ENCODE measurements at regions not wholly inside any gene's neighbourhood (a gene's known extent, or its start where the extent isn't known, plus 50 kb on each side); places are given as distances from the start of the nearest gene placed in this dataset.
A peak's percentile ranks its signal among the peaks of the same experiment; 100 is the strongest.
"Not testable (repeated sequence)": the region's sequence is repeated elsewhere in the genome, so short reads cannot be mapped to it uniquely, and the experiment has no call there.

DNA sequence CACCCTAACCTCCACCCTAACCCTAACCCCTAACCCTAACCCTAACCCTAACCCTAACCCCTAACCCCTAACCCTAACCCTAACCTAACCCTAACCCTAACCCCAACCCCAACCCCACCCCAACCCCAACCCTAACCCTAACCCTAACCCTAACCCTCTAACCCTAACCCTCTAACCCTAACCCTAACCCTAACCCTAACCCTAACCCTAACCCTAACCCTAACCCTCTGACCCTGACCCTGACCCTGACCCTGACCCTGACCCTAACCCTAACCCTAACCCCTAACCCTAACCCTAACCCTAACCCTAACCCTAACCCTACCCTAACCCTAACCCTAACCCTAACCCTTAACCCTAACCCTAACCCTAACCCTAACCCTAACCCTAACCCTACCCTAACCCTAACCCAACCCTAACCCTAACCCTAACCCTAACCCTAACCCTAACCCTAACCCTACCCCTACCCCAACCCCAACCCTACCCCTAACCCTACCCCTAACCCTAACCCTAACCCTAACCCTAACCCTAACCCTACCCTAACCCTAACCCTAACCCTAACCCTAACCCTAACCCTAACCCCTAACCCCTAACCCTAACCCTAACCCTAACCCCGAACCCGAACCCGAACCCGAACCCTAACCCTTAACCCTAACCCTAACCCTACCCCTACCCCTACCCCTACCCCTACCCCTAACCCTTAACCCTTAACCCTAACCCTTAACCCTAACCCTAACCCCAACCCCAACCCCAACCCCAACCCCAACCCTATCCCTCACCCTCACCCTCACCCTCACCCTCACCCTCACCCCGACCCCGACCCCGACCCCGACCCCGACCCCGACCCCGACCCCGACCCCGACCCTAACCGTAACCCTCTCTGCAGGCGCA, 186.2 kb upstream of the CHL1 start:
- DNase-seq = peak; percentile 7

DNA sequence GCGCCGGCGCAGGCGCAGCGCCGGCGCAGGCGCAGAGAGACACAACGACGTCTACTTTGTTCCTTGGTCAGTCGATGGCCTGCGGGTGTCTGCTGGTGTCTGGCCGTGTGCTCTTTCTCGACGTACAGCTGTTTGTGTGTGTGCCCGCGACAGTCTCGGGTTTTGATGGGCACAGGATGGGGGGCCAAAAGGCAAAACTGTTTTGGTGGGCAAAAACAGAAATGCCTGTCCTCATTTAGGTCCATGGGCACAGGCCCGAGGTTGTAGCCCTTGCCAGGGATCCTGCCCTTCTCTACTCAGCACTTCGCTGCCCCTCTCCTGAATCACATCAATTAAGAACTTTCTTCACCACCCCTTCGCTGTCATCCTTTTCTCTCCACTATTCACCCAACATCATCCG, 184.8 kb upstream of the CHL1 start:
- DNase-seq = no peak

DNA sequence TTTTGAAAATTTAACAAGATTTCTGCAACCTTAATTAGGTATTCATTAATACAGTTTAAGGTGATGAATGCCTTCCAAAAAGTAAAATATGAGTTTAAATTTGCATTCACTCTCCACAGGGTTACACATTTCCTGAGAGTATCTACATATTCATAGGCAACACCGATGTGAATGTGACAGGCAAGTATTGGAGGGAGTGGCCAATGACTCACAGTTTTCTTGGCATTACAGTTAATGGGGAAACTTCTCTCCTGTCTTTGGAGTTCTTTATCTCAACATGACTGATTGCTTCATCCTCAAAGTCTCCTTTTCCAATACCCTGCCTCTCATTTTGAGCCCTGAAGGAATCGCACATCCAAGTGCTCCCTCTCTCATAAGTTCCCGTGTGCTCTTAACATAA, 181.9 kb upstream of the CHL1 start:
- DNase-seq = no peak

DNA sequence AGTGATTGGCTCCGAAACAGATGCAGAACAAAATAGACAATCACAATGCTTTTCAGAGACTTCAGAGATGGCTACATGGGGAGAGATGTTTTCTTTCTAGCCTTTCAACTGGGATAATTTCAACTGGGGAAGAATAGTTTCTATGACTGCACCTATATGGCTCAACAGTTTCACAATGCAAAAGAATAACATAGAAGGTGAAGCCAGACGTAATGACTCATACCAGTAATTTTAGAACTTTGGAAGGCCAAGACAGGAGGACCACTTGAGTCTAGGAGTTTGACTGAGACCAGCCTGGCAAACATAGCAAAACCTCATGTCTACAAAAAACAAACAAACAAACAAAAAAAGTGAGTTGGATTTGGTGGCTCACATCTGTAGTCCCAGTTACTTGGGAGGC, 180.2 kb upstream of the CHL1 start:
- no peak for DNase-seq

DNA sequence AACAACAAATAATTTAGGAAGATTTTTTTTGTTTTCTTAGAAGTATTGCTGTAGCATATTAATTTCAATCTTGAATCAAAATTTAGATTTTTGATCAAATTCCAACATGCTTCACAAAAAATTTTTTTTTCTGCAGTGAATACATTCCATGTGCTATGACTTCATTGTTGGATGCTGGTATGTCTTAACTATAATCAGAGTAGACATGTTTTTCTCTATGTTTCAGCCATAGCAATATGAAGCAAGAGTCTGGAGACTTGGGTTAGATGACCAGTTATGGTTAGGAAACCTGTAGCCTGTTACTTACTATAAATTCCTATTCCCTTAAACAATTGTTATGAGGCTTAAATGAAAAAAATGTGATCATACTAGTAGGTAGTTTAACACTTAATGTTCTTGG, 176.1 kb upstream of the CHL1 start:
- DNase-seq = no peak

DNA sequence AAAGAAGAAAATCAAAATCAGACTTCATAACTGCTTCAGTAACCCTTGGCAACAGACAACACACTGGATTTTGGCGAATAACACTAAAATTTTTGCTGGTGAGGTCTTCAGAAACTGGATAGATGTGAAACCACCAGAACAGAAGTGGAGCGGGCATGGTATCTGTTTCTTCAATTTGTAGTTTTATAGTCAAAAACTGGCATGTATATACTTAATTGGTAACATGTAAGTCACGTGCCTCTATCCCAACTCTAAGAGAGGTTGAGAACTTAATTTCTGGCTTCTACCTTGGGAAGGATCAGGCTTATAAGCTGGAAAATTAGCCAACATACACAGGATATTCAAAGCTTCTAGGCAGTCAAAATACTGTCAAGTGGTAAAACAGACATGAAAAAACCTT, 172.6 kb upstream of the CHL1 start:
- no peak for DNase-seq

DNA sequence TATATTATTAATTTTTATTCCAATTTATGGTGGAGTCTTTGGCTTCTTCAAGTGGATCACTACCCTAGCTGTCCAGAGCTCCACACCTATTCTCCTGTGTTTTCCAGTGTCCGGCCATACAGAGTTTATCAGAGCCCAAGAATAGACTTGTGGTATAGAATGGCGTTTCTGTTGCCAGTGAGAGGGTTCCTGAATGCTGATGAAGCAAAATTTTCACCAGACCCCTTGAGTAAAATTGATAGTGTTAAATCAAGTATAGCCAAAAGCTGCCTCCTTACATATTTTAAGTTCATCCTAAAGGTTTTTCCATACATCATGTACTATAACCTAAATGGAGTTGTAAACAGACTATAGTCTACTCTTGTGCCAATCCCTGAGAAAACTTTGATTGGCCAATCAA, 171.5 kb upstream of the CHL1 start:
- no peak for DNase-seq

DNA sequence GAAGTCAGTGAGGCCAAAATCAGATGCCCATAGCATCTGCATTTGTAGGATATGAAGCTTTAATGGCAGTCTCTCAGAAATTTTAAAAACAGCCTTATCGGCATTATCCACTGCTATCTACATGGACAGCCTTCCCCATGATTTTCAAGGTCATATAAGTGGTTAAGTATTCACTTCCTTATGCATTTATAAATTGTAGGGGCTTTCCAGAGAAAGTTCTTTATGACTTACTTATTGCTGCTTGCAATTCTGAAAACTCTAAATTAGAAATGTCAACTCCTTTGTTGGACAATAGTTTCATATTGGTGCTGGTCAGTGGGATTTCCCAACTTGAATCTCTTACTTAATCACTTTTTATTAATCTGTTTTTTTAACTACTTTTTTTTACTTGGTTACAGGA, 160.6 kb upstream of the CHL1 start:
- not testable (repeated sequence) for DNase-seq

DNA sequence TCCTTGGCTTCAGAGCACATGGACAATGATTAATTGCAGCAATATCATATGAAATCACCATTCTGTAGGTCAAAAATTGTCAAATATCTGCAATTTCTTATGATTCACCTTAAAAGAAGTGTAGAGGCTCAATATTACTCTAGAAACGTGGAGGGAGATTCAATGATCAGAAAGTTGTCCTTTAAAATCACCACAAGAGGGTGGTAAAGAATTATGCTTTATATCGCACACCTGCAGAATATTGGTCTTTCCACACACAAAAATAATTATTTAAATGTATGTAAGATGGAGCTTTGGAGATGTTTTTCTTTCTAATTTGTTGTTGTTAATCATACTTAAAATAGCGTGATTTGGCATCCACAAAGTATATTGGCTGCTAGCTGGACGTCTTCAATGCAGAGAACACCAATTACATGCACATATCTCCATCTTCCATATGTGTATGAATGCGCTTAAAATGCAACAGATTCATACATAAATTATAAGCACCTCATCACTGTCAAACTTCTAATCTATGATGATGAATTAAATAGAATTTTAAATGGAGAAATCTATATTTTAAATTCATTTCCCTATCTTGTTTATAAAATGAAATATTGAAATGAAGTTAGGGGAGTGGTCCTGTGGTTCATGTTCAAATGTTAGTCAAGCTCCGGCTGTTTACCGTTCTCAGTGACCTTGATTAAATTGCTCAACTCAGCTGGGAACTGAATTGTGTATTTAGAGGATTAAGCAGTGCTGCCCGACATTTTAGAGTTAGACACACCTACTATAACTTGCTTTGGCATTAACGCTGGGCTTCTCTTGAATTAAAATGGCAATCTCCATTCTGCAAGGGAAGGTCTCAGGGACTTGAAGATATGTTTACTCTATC, 153.5 kb upstream of the CHL1 start:
- DNase-seq = not testable (repeated sequence)

DNA sequence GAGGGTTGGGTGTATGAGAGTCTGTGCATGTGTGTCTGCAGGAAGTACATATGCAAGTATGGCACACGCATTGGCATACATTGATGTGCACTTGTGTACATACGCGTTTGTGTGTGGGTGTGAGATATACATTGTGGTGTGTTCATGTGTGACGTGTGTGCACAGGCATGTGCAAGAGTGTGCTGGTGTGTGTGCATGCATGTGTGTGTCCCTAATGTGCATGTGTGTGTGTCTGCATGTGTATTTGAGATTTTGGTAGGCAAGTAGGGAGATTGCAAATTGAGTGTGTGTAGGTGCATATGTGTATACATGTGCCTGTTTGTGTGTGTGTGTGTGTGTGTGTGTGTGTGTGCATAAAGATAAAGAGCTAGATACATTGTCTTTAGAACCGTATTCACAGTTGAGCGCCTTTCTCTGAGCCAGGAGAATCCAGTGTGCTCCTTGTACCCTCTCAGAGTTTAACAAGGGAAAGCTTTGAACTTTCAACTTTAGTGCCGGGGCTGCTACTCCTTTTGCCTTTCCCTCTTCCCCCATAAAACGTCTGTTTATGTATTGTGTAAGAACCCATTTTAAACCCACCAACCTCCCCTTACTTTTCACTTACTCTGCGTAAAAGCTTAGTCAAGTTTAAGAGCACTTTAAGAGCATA, 152.4 kb upstream of the CHL1 start:
- DNase-seq = no peak

DNA sequence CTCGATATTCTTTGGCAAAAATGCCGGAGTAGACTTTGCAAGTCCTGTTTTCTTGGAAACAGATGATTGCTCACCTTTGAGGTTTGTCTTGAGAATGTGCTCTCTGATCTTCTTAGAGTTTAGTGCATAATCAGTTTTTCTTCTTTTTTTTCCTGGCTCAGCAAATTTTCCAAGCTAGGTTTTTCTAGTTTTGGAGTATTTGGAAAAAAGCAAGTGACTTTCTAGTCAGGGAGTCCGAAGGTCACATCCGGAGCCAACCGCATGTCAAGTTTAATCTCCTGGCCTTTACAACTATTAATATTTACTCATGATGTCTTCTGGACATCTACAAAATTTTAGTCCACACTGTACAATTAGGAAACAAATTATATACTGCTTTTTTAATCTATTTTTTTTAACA, 151.6 kb upstream of the CHL1 start:
- DNase-seq = not testable (repeated sequence)

DNA sequence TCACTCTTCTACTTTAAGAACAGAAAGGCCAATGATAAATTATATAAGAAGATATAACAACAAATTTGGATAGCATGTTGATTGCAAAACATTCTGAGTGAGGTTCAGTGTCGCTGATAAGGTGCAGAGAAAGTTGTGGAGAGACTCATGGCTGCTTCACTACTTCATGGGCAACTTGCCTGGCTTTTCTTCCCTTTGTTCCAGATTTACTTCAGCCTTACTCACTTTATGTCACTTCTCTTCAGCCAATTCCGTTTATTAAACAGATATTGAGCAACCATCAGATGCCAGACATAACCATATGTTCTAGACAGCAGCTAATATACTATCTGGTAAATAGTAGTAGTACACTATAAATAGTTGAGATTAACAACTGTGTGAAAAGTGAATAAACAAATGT, 150.0 kb upstream of the CHL1 start:
- no peak for DNase-seq

DNA sequence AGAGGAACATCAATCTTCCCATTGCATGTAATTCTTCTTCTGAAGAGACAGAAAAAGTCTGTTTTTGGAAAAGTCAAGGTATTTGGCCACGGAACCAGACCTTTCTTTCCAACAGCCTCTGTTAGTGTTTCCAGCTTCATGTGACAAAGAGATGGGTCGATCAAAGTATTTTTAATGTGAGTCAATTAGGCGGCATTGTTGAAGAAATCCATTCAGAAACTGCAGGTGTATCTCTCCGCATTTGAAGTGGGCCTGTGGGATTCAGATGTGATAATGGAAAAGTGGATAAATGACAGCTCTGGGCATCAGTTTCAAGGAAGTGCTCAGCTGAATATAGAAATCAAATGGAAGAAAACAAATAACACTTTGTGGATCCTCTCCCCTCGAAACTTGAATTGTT, 143.1 kb upstream of the CHL1 start:
- not testable (repeated sequence) for DNase-seq

DNA sequence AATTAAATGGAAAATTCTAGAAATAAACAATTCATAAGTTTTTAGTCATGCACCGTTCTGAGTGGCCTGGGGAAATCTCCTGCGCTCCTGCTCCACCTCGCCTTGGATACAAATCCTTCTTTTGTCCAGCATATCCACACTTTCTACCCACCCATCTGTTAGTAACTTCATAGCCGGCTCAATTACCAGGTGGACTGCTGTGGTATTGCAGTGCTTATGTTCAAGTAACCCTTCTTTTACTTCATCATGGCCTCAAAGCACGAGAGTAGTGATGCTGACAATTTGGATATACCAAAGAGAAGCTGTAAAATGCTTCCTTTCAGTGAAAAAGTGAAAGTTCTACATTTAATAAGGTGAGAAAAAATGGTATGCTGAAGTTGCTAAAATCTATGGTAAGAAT, 142.3 kb upstream of the CHL1 start:
- no peak for DNase-seq

DNA sequence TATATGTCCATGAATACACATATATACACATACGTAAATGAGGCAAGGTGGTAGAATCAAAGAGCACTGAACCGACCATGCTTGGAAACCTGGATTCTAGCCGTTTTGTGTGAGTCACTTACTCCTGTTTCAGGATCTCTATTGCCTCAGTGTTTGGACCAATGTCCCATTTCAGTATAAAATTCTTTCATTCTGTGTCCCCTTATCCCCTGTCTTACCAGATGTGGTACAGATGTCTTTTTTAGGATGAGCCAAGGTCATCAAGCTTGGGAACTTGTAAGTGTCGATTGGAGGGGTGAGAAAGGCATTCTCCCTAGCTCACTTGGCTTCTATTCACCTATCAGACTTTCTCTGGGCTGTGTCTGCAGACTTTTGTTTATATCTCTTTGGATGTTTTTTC, 139.9 kb upstream of the CHL1 start:
- DNase-seq = no peak

DNA sequence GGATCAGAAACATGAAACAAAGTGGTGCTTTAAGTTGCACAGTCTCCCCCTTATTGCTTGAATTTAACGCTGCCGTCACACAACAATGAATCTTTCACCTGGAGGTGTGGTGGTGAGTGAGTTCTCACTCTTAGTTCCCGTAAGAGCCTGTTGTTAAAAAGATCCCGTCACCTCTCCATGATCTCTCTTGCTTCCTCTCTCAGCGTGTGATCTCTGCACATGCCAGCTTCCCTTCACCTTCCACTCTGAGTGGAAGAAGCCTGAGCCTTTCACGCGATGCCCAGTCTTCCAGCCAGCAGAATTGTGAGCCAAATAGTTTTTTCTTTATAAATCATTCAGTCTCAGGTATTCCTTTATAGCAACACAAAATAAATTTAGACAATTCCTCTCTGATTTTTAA, 136.7 kb upstream of the CHL1 start:
- DNase-seq = no peak

DNA sequence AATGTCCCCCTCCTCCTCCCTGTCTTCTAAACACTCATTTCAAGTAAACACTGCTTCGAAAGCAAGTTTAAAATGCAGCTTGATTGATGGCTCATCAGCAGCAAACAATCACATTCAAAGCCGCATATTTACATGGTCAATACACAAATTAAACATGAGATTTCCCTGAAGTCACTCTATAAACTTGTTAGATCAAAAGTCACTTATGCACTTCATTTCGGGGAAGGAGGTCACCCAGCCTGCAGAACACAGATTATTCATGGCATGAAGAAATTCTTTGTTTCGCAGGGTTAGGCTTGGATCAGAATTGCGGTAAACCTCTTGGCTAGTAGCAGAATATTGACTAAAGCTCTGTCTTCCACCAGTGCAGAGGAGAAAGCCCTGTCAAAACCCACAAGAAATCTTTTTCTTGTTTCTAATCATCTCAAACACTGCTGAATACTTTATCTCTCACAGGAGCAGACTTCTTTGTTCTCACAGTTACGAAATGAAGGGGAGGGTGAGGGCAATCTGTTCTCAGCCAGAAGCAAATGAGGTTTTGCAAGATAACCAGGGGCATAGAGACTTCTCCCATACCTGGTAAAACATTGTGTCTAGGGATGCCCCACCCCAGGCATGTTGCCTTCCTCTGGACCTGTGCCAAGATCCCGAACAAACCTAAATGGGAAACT, 133.3 kb upstream of the CHL1 start:
- no peak for DNase-seq

DNA sequence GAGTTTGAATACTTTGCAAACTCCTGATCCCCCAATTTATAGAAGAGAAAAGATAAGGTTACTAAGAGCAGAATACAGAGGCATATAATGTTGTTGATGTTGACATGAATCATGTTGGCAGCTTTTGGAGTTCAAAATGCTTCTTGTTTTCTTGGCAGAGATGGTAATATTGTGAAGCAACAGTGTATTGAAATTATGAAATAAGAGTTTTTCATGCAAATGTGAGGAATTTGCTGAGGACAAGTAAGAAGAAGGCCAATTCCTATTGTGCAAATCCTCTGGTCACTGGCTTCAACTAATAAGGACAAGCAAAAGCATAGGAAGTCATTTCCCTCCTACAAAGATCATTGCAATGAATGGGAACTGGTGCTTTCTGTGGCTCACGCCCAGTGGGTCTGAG, 126.9 kb upstream of the CHL1 start:
- DNase-seq = no peak

DNA sequence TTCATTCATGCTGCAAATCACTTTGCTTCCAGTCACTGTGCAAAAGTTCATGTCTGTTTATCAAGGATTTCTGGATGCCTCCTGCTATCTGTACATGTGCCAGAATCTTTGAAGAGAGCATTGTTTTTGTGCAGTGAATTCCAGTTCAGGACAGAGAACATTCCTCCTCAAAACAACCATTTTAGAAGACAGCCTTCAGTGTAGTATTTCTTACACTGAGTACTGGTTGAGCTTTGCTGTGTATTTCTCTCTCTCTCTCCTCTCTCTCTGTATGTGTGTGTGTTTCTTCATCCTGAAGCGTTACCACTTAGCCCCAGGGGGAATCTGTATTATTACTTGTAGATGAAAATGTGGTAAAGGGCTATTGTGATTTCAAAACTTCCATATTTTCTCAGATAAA, 123.8 kb upstream of the CHL1 start:
- DNase-seq = no peak

DNA sequence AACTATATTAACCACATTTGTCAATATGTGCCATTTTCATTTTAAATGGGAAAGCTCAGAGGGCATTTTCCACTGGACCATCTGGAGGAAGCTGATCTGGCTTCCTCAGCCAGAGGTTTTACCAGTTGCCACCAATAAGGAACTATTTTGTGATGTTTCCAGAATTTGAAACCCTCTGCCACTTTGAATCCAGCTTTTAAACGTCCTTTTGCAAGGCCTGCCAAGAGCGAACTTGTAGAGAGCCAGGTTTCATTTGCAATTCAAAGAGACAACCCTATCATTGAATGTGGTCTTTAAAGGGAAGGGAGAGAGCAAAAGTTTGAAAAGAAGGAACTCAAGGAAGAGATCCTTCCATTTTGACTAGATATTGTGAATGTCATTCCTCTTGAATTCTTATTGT, 123.3 kb upstream of the CHL1 start:
- DNase-seq = no peak

DNA sequence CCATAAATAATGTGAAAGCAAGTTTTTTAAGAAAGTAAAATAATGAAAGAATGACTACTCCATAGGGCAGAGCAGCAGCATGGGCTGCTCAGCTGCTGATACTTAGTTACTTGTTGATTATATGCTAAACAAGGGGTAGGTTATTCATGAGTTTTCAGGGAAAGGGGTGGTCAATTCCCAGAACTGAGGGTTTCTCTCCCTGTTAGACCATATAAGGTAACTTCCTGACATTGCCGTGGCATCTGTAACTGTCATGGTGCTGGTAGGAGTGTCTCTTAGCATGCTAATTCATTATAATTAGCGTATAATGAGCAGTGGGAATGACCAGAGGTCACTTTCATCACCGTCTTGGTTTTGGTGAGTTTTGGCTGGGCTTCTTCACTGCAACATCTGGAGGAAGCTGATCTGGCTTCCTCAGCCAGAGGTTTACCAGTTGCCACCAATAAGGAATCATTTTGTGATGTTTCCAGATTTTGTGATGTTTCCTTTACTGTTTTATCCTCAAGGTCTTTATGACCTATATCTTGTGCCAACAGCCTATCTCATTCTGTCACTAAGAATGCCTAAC, 121.8 kb upstream of the CHL1 start:
- DNase-seq = no peak

DNA sequence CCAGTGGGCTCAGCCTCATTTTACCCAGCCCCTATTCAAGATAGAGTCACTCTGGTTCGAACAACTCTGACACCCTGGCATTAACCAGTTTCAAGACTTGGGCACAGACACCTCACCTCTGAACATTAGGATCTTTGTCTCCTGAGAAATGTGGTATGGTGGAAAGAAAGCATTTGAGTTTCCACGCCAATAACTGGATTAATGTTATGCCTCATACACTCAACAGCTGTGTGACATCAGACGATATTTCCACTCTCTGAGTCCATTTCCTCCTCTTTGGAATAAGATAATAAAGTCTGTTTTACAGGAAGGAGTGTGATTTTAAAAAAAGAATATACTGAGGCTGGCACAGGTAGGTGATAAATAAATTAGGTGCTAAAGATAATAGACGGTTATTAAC, 121.3 kb upstream of the CHL1 start:
- DNase-seq = no peak

DNA sequence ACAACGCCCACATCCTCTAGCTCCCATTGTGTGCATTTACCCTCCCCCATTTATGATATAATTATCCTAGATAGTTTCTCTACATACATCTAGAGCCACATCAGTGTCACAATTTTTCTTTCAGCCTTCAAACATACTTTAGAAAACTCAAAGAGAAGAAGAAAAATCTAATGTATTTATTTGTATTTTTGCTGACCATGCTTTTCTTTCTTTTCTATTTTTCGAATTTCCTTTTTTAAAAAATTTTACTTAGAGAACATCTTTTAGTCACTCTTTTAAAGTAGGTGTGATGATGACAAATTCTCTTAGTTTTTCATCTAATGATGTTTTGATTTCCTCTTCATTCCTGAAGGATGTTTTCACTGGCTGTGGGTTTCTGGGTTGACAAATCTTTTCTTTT, 117.0 kb upstream of the CHL1 start:
- DNase-seq = no peak

Data from activated CD4-positive, alpha-beta T cell treated with anti-CD3 and anti-CD28 coated beads, Interleukin-2, Interleukin-6, amounts not matched to agents 100 ng/mL and 50 ng/mL, durations not matched to agents 16 hours and 8 hours (primary cell).